Tibial artery (tissue), 4 donors: ENCODE measurements at regions not wholly inside any gene's neighbourhood (a gene's known extent, or its start where the extent isn't known, plus 50 kb on each side); places are given as distances from the start of the nearest gene placed in this dataset.

Experiments used
- DNase-seq, 2 donors: peaks; one replicate each; pipeline ENCODE4 v3.0.0-alpha.2; 2019
- H3K27ac ChIP-seq, 2 donors: fragments of 200-600 bp; sonication (generic) in 1 of 2; 1 replicate in 1 of 2; 2 replicates in 1 of 2; pipeline ENCODE4 v1.5.1; 2018 to 2019; ENCODE audit warnings: mild to moderate bottlenecking in 1 of 2
- H3K27me3 ChIP-seq, 2 donors: fragments of 200-600 bp; sonication (generic) in 1 of 2; one replicate each; pipeline versions ENCODE4 v1.5.1 to v1.6.0; 2016 to 2019
- H3K36me3 ChIP-seq, 3 donors: fragments of 200-600 bp; sonication (generic) in 2 of 3; one replicate each; pipeline ENCODE4 v1.5.1; 2016 to 2019; ENCODE audit warnings: mild to moderate bottlenecking in 2 of 3
- H3K4me1 ChIP-seq, 4 donors: fragments of 200-600 bp; sonication (generic) in 2 of 4; 1 replicate in 3 of 4; 2 replicates in 1 of 4; pipeline ENCODE4 v1.5.1; 2016 to 2019
- H3K4me3 ChIP-seq, 2 donors: fragments of 200-600 bp; sonication (generic) in 1 of 2; 1 replicate in 1 of 2; 2 replicates in 1 of 2; pipeline ENCODE4 v1.5.1; 2018 to 2019; ENCODE audit warnings: mild to moderate bottlenecking in 2 of 2
- H3K9me3 ChIP-seq, 3 donors: fragments of 200-600 bp; sonication (generic) in 1 of 3; one replicate each; pipeline ENCODE4 v1.5.1; 2016 to 2019
- CTCF ChIP-seq, 2 experiments: fragments of 200-600 bp in 1 of 2; fragments of 450-650 bp in 1 of 2; IDR thresholded peaks; one replicate each; pipeline ENCODE4 v1.5.1; 2017 to 2019; ENCODE audit warnings: antibody characterized with exemption in 2 of 2, mild to moderate bottlenecking in 1 of 2, moderate library complexity in 1 of 2
- intact Hi-C: fragments of 100-400 bp; cut with DNase I; formaldehyde crosslinking; loops from one replicate; pipeline ENCODE4 v1.15.0; 2023; ENCODE audit warnings: low total_unique reads

GRCh38 chr5:4643190-4643589 is 496.9 kb upstream of the ADAMTS16 start:
- no peak for DNase-seq
- Histone ChIP-seq H3K27ac (no peak overlapping the region), H3K9me3 (no peaks in the 10 kb centered on the region), H3K27me3 (no peaks in the 10 kb centered on the region), H3K36me3 (no peaks in the 10 kb centered on the region), H3K4me1 (no peaks in the 10 kb centered on the region), H3K4me3 (no peak overlapping the region)
- no peak for TF ChIP-seq CTCF (IDR thresholded peaks at IDR 0.05)
- intact Hi-C loops: no loop called here

- TF ChIP-seq CTCF (IDR thresholded peaks at IDR 0.05): no peak
- no peaks in the 10 kb centered on the region for H3K4me1 ChIP-seq
- no peaks in the 10 kb centered on the region for H3K9me3 ChIP-seq
- no peak overlapping the region for H3K4me3 ChIP-seq
- no peak overlapping the region for H3K27ac ChIP-seq
- no peak for DNase-seq
- no peaks in the 10 kb centered on the region for H3K27me3 ChIP-seq
- H3K36me3 ChIP-seq: no peaks in the 10 kb centered on the region
- intact Hi-C loops: no loop called here
These were observed 496.2 kb upstream of the ADAMTS16 start for GRCh38 chr5:4643960-4644359.

GRCh38 chr5:4646715-4647375 is 493.3 kb upstream of the ADAMTS16 start:
- TF ChIP-seq CTCF (IDR thresholded peaks at IDR 0.05): no peak
- no peaks in the 10 kb centered on the region for H3K9me3 ChIP-seq
- intact Hi-C loops: no loop called here

GRCh38 chr5:4647955-4648354 is 492.2 kb upstream of the ADAMTS16 start:
- H3K4me3 ChIP-seq: no peak overlapping the region
- intact Hi-C loops: no loop called here
- H3K27ac ChIP-seq: no peak overlapping the region
- no peaks in the 10 kb centered on the region for H3K4me1 ChIP-seq
- no peaks in the 10 kb centered on the region for H3K9me3 ChIP-seq
- no peaks in the 10 kb centered on the region for H3K36me3 ChIP-seq
- H3K27me3 ChIP-seq: no peaks in the 10 kb centered on the region
- TF ChIP-seq CTCF (IDR thresholded peaks at IDR 0.05): no peak
- DNase-seq: no peak

More at GRCh38 chr5:4646715-4647375, 493.3 kb upstream of the ADAMTS16 start:
- H3K27me3 ChIP-seq: no peaks in the 10 kb centered on the region
- no peaks in the 10 kb centered on the region for H3K36me3 ChIP-seq
- no peak for DNase-seq
- H3K4me3 ChIP-seq: no peak overlapping the region
- H3K4me1 ChIP-seq: no peaks in the 10 kb centered on the region
- H3K27ac ChIP-seq: no peak overlapping the region

- no peaks in the 10 kb centered on the region for H3K9me3 ChIP-seq
- H3K4me1 ChIP-seq: no peaks in the 10 kb centered on the region
- no peak for TF ChIP-seq CTCF (IDR thresholded peaks at IDR 0.05)
- no peak for DNase-seq
- H3K4me3 ChIP-seq: no peak overlapping the region
- H3K36me3 ChIP-seq: no peaks in the 10 kb centered on the region
- H3K27ac ChIP-seq: no peak overlapping the region
- intact Hi-C loops: no loop called here
- H3K27me3 ChIP-seq: no peaks in the 10 kb centered on the region
These were observed 488.1 kb upstream of the ADAMTS16 start for GRCh38 chr5:4651806-4652565.
